A549 (cell line): ENCODE measurements at regions not wholly inside any gene's neighbourhood (a gene's known extent, or its start where the extent isn't known, plus 50 kb on each side); places are given as distances from the start of the nearest gene placed in this dataset.

Experiments
- ATAC-seq, 2 experiments: fragments of 200-7000 bp in 1 of 2; fragments of >200 bp in 1 of 2; cut with Nextera tagmentation in 1 of 2; cut with Tn5 transposase in 1 of 2; 3 replicates each; pipeline versions ENCODE4 v1.8.0 to v1.9.1; 2018 to 2020; ENCODE audit warnings: mild to moderate bottlenecking in 1 of 2, moderate library complexity in 1 of 2
- CTCF ChIA-PET: fragments of 300-600 bp; sonication (Branson Sonifier 250); formaldehyde crosslinking; extraction: SDS; loops from one replicate; lab custom pipeline; 2021; ENCODE audit warnings: antibody characterized with exemption, inconsistent platforms; lab: Yijun Ruan, JAX
- POLR2A ChIA-PET: fragments of 350-600 bp; formaldehyde crosslinking; extraction: SDS; loops from one replicate; lab custom pipeline; 2021; ENCODE audit warnings: antibody characterized with exemption, inconsistent platforms; lab: Yijun Ruan, JAX
- DNase-seq, 2 experiments: peaks; one replicate each; pipeline versions ENCODE4 v3.0.0 to v3.0.0-alpha.2; 2011 to 2016; ENCODE audit warnings: low read depth in 1 of 2, low spot score in 1 of 2
- FAIRE-seq: peaks from 2 replicates; lab custom pipeline; 2011; peaks lifted over from hg19 to GRCh38; lab: Jason Lieb, UNC
- H3K27ac ChIP-seq, 2 experiments: fragments of >200 bp; sonication (Bioruptor Twin); formaldehyde crosslinking; 3 replicates each; pipeline ENCODE4 v1.5.1; 2016 to 2017
- H3K4me1 ChIP-seq: fragments of >200 bp; sonication (Bioruptor Twin); formaldehyde crosslinking; 3 replicates; pipeline ENCODE4 v1.6.1; 2016
- H3K4me2 ChIP-seq: fragments of >200 bp; sonication (Bioruptor Twin); formaldehyde crosslinking; 3 replicates; pipeline ENCODE4 v1.6.1; 2016
- H3K4me3 ChIP-seq: fragments of >200 bp; sonication (Bioruptor Twin); formaldehyde crosslinking; 3 replicates; pipeline ENCODE4 v1.5.1; 2016
- H3K9me3 ChIP-seq: fragments of >200 bp; sonication (Bioruptor Twin); formaldehyde crosslinking; 3 replicates; pipeline ENCODE4 v1.6.1; 2016
- CEBPB ChIP-seq, 2 experiments: fragments of >200 bp in 1 of 2; sonication (Bioruptor Twin) in 1 of 2; formaldehyde crosslinking in 1 of 2; IDR thresholded peaks; 2 replicates each; pipeline ENCODE4 v1.6.1; 2012 to 2016
- CHD4 ChIP-seq: fragments of 200-600 bp; sonication (generic); IDR thresholded peaks from 2 replicates; pipeline ENCODE4 v1.6.1; 2016; ENCODE audit warnings: antibody characterized with exemption, mild to moderate bottlenecking, borderline replicate concordance
- E2F6 ChIP-seq: IDR thresholded peaks from 2 replicates; pipeline ENCODE4 v1.6.1; 2012; ENCODE audit warnings: low read depth, borderline replicate concordance
- EP300 ChIP-seq, 2 experiments: fragments of >200 bp; sonication (Bioruptor Twin); formaldehyde crosslinking; IDR thresholded peaks; 2 replicates in 1 of 2; 3 replicates in 1 of 2; pipeline ENCODE4 v1.6.1; 2016 to 2017
- ESRRA ChIP-seq: fragments of 150-350 bp; IDR thresholded peaks from 2 replicates; pipeline ENCODE4 v1.6.1; 2014; ENCODE audit warnings: mild to moderate bottlenecking, low read length, borderline replicate concordance
- FOSB ChIP-seq: fragments of 250-450 bp; sonication (Bioruptor Pico); IDR thresholded peaks from 2 replicates; pipeline ENCODE4 v1.5.0; 2020; ENCODE audit warnings: mild to moderate bottlenecking, moderate library complexity
- FOSL2 ChIP-seq, 2 experiments: fragments of 450-650 bp in 1 of 2; fragments of >200 bp in 1 of 2; sonication (Bioruptor Twin) in 1 of 2; formaldehyde crosslinking; IDR thresholded peaks; 2 replicates each; pipeline versions ENCODE4 v1.5.0 to v1.6.1; 2016 to 2020; ENCODE audit warnings: mild to moderate bottlenecking in 1 of 2, moderate library complexity in 1 of 2
- FOXS1 ChIP-seq: fragments of 250-450 bp; sonication (Bioruptor Pico); IDR thresholded peaks from 2 replicates; pipeline ENCODE4 v1.5.0; 2020; ENCODE audit warnings: mild to moderate bottlenecking, moderate library complexity
- GATA3 ChIP-seq: IDR thresholded peaks from 2 replicates; pipeline ENCODE4 v1.6.1; 2012; ENCODE audit warnings: borderline replicate concordance
- HOXA7 ChIP-seq: fragments of 250-450 bp; sonication (Bioruptor Pico); IDR thresholded peaks from 2 replicates; pipeline ENCODE4 v1.5.0; 2020; ENCODE audit warnings: mild to moderate bottlenecking, moderate library complexity
- HOXB5 ChIP-seq: fragments of 250-450 bp; sonication (Bioruptor Pico); IDR thresholded peaks from 2 replicates; pipeline ENCODE4 v1.5.0; 2020; ENCODE audit warnings: mild to moderate bottlenecking, moderate library complexity
- JUN ChIP-seq, 2 experiments: fragments of >200 bp; sonication (Bioruptor Twin); formaldehyde crosslinking; IDR thresholded peaks; 2 replicates in 1 of 2; 3 replicates in 1 of 2; pipeline ENCODE4 v1.6.1; 2016 to 2017
- KDM5A ChIP-seq: fragments of 200-600 bp; sonication (generic); IDR thresholded peaks from 2 replicates; pipeline ENCODE4 v1.6.1; 2016; ENCODE audit warnings: antibody characterized with exemption, mild to moderate bottlenecking
- MAFK ChIP-seq: fragments of 450-650 bp; IDR thresholded peaks from 2 replicates; pipeline ENCODE4 v1.6.1; 2014; ENCODE audit not compliant: partially characterized antibody
- MYC ChIP-seq: IDR thresholded peaks from 2 replicates; pipeline ENCODE4 v1.6.1; 2012; ENCODE audit warnings: mild to moderate bottlenecking, inconsistent platforms, low read length, improper control_type of control experiment, borderline replicate concordance
- NFE2L2 ChIP-seq: fragments of 150-350 bp; conservative IDR thresholded peaks from 2 replicates; pipeline ENCODE4 v1.6.1; 2014; ENCODE audit warnings: low read length
- NPAS2 ChIP-seq: fragments of 250-450 bp; sonication (Bioruptor Pico); IDR thresholded peaks from 2 replicates; pipeline ENCODE4 v1.8.0; 2022; ENCODE audit warnings: mild to moderate bottlenecking, moderate library complexity, borderline replicate concordance
- PBX3 ChIP-seq: IDR thresholded peaks from 2 replicates; pipeline ENCODE4 v1.6.1; 2012
- POLR2A ChIP-seq: IDR thresholded peaks from 2 replicates; pipeline ENCODE4 v1.6.1; 2012; ENCODE audit warnings: mild to moderate bottlenecking, low read length
- RAD21 ChIP-seq, 2 experiments: fragments of >200 bp in 1 of 2; sonication (Bioruptor Twin) in 1 of 2; formaldehyde crosslinking in 1 of 2; IDR thresholded peaks in 1 of 2; conservative IDR thresholded peaks in 1 of 2; 2 replicates in 1 of 2; 3 replicates in 1 of 2; pipeline ENCODE4 v1.6.1; 2012 to 2018; ENCODE audit warnings: inconsistent platforms in 1 of 2
- RNF2 ChIP-seq: fragments of 200-600 bp; sonication (generic); IDR thresholded peaks from 2 replicates; pipeline ENCODE4 v1.6.1; 2016; ENCODE audit warnings: low read depth, mild to moderate bottlenecking, antibody characterized with exemption, moderate library complexity, borderline replicate concordance
- SREBF2 ChIP-seq: fragments of 450-650 bp; IDR thresholded peaks from 2 replicates; pipeline ENCODE4 v1.6.1; 2014; ENCODE audit warnings: mild to moderate bottlenecking, moderate library complexity
- TFCP2L1 ChIP-seq: fragments of 250-450 bp; sonication (Bioruptor Pico); IDR thresholded peaks from 2 replicates; pipeline ENCODE4 v1.5.0; 2021; ENCODE audit warnings: mild to moderate bottlenecking
- TP53 ChIP-seq: fragments of 250-450 bp; sonication (Bioruptor Pico); IDR thresholded peaks from 2 replicates; pipeline ENCODE4 v1.5.0; 2021; ENCODE audit warnings: mild to moderate bottlenecking, moderate library complexity
- WGBS: methylation state at CpG from one replicate; pipeline ENCODE4 v1.1.6; 2017; ENCODE audit errors: missing lambda C conversion rate; 5-methylcytosine and 5-hydroxymethylcytosine counted together
- TF ChIP-seq, protein P1 (sequence below): fragments of 250-450 bp; sonication (Bioruptor Pico); IDR thresholded peaks from 2 replicates; pipeline ENCODE4 v1.5.0; 2020; ENCODE audit warnings: low read depth, mild to moderate bottlenecking, moderate library complexity
- TF ChIP-seq, protein P2 (sequence below): IDR thresholded peaks from 2 replicates; pipeline ENCODE4 v1.6.1; 2012

DNA sequence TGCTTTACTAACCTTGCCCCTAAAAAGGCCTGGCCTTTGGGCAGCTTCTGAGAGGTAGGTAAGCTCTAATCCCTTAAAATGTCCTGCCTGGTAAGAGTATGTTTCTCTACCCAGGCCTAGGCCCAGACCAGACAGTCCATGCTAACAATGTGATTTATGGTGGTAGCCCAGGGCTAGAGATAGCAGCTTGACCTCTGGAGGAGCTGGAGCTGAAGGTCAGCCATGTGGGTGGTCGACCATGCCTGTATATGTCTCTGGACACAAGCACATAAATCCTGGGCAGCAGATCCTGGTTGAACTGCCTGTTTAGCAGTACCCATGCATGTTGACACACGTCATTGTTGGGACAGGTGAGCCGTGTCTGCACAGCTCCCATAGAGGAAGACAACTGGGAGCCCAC lies 62.1 kb upstream of the PHACTR1 start:
- Histone ChIP-seq H3K4me2 (no peak overlapping the region), H3K27ac (no peak overlapping the region), H3K9me3 (no peaks in the 10 kb centered on the region; the same call in 2 of the 3 replicates), H3K4me3 (no peak overlapping the region), H3K4me1 (no peaks in the 10 kb centered on the region)
- ChIA-PET CTCF (interaction anchor here (2.0 kb wide), 1 partner anchor 17 kb away, joined by 9 read pairs; no protein-coding TSS in a partner anchor), POLR2A (no interaction called here)
- TF ChIP-seq EP300 (IDR thresholded peaks at IDR 0.05): no peak
- TF ChIP-seq, protein P1, sequence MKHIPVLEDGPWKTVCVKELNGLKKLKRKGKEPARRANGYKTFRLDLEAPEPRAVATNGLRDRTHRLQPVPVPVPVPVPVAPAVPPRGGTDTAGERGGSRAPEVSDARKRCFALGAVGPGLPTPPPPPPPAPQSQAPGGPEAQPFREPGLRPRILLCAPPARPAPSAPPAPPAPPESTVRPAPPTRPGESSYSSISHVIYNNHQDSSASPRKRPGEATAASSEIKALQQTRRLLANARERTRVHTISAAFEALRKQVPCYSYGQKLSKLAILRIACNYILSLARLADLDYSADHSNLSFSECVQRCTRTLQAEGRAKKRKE (CRISPR knock-in tag): no peak
- ATAC-seq (no peak), FAIRE-seq (no peak), DNase-seq (no peak)
- 8% methylated on average over 3 of the region's 3 CpGs for WGBS

- no peak for FAIRE-seq
- CTCF ChIA-PET: no interaction called here
- no peak for TF ChIP-seq NPAS2 (CRISPR knock-in tag)
- TF ChIP-seq TP53 (CRISPR knock-in tag): no peak
- no peak for TF ChIP-seq NFE2L2
- TF ChIP-seq GATA3: no peak
- no peak for TF ChIP-seq E2F6
- TF ChIP-seq HOXB5: no peak
- TF ChIP-seq RNF2: no peak
- TF ChIP-seq CHD4: no peak
- TF ChIP-seq TFCP2L1 (CRISPR knock-in tag): no peak
- TF ChIP-seq HOXA7 (CRISPR knock-in tag): no peak
- TF ChIP-seq FOSB (CRISPR knock-in tag): no peak
- TF ChIP-seq, protein P2, sequence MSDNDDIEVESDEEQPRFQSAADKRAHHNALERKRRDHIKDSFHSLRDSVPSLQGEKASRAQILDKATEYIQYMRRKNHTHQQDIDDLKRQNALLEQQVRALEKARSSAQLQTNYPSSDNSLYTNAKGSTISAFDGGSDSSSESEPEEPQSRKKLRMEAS: no peak
- TF ChIP-seq FOSL2 (IDR thresholded peaks at IDR 0.05): no peak
- TF ChIP-seq FOSL2 (CRISPR knock-in tag; IDR thresholded peaks at IDR 0.05): no peak
- no peak for TF ChIP-seq CEBPB (IDR thresholded peaks at IDR 0.05)
- TF ChIP-seq SREBF2: no peak
- TF ChIP-seq MYC: no peak
- TF ChIP-seq, all 56 proteins: peak for 0
- H3K9me3 ChIP-seq: no peaks in the 10 kb centered on the region
- DNase-seq: no peak
- WGBS: 49% methylated on average over 3 of the region's 3 CpGs
- H3K27ac ChIP-seq: no peak overlapping the region
- no peak for ATAC-seq
- H3K4me1 ChIP-seq: no peaks in the 10 kb centered on the region
- no peak overlapping the region for H3K4me2 ChIP-seq
- H3K4me3 ChIP-seq: no peak overlapping the region
- POLR2A ChIA-PET: no interaction called here
Measured at GRCh38 chr6:12656906-12657305, 59.7 kb upstream of the PHACTR1 start.

- Histone ChIP-seq H3K9me3 (no peaks in the 10 kb centered on the region), H3K4me1 (no peaks in the 10 kb centered on the region), H3K27ac (no peak overlapping the region), H3K4me2 (no peak overlapping the region), H3K4me3 (no peak overlapping the region)
- ChIA-PET POLR2A (no interaction called here), CTCF (no interaction called here)
- ATAC-seq: no peak
- FAIRE-seq: no peak
- TF ChIP-seq MAFK: no peak
- TF ChIP-seq POLR2A: no peak
- no peak for TF ChIP-seq PBX3
- no peak for TF ChIP-seq NFE2L2
- TF ChIP-seq KDM5A: no peak
- TF ChIP-seq RNF2: no peak
- no peak for TF ChIP-seq TP53 (CRISPR knock-in tag)
- TF ChIP-seq FOXS1 (CRISPR knock-in tag): no peak
- no peak for TF ChIP-seq FOSB (CRISPR knock-in tag)
- TF ChIP-seq HOXA7 (CRISPR knock-in tag): no peak
- no peak for TF ChIP-seq ESRRA
- TF ChIP-seq FOSL2 (IDR thresholded peaks at IDR 0.05): no peak
- TF ChIP-seq FOSL2 (CRISPR knock-in tag; IDR thresholded peaks at IDR 0.05): no peak
- no peak for TF ChIP-seq RAD21 (conservative IDR thresholded peaks at IDR 0.05 in 1 of 2, IDR thresholded peaks at IDR 0.05 in 1 of 2)
- no peak for TF ChIP-seq NPAS2 (CRISPR knock-in tag)
- no peak for TF ChIP-seq JUN (IDR thresholded peaks at IDR 0.05)
- no peak for DNase-seq
- WGBS: 83% methylated on average over 2 of the region's 2 CpGs
Measured at GRCh38 chr6:12657884-12658283, 58.7 kb upstream of the PHACTR1 start.
